ENCODE measurements at regions not wholly inside any gene's neighbourhood (a gene's known extent, or its start where the extent isn't known, plus 50 kb on each side); places are given as distances from the start of the nearest gene placed in this dataset.
A peak's percentile ranks its signal among the peaks of the same experiment; 100 is the strongest.

- WGBS, 2 experiments (ENCODE audit: low coverage in 1 of 2, low lambda C conversion rate in 2 of 2, missing lambda C conversion rate in 2 of 2), result 11 to 22% methylated on average over 1 of the region's 1 CpG
- Histone ChIP-seq H3F3A (ENCODE audit: insufficient read depth) (no peaks in the 10 kb centered on the region), H2AFZ (no peak overlapping the region), H3K4me1 (ENCODE audit: insufficient read depth) (no peaks in the 10 kb centered on the region), H3K9me2 (ENCODE audit: insufficient read depth) (no peaks in the 10 kb centered on the region), H3K4me3 (no peak overlapping the region), H3K36me3 (ENCODE audit: low read depth) (no peaks in the 10 kb centered on the region), H3K9ac (no peak overlapping the region), H3K27ac (no peak overlapping the region), H3K27me3 (replicated peaks; ENCODE audit: insufficient read depth) (no peaks in the 10 kb centered on the region), H3K4me2 (ENCODE audit: unreplicated experiment) (no peak overlapping the region), H4K20me1 (ENCODE audit: insufficient read depth) (no peaks in the 10 kb centered on the region), H3K79me2 (ENCODE audit: insufficient read depth) (no peaks in the 10 kb centered on the region), H3K9me3 (ENCODE audit: low read depth) (no peaks in the 10 kb centered on the region)
- TF ChIP-seq EZH2phosphoT487 (IDR thresholded peaks at IDR 0.05; ENCODE audit: insufficient read depth, low read depth), result no peak
- no peak for TF ChIP-seq EZH2 (IDR thresholded peaks at IDR 0.05; ENCODE audit: insufficient read depth, poor library complexity, severe bottlenecking)
- in situ Hi-C loops (cut with MboI), result no loop called here
- DNase-seq, result no peak
These were observed 933.7 kb upstream of the SLITRK5 start for GRCh38 chr13:86737334-86737932.

DNA sequence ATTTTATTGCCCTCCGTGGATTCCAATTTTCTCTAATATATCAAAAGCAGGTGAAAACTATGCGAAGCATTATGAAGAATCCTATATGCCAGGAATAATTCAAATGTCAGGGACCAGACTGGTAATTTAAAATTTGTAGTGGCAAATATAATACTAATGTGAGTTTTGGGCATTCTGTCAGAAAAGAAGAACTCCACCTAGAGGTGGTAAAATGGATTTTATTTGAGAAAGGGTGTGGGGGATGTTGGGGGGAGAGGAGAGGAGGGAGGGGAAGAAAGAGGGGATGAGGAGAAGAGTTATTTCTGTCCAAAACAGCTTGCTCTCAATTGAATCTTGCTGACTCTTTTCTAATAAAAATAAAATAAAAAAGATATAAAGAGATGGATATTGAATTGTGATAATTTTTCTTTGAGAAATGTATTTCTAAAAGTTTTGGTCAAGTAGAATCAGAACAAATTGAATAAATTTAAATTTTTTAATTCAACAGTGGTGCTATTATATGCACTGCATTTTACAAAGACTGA, 929.3 kb upstream of the SLITRK5 start:
- Histone ChIP-seq H3K36me3 (ENCODE audit: low read depth) (no peaks in the 10 kb centered on the region), H3K27ac (no peak overlapping the region), H3F3A (ENCODE audit: insufficient read depth) (no peaks in the 10 kb centered on the region), H3K9ac (no peak overlapping the region), H3K4me3 (no peak overlapping the region), H3K79me2 (ENCODE audit: insufficient read depth) (no peaks in the 10 kb centered on the region), H4K20me1 (ENCODE audit: insufficient read depth) (no peaks in the 10 kb centered on the region), H3K9me2 (ENCODE audit: insufficient read depth) (no peaks in the 10 kb centered on the region), H3K4me2 (ENCODE audit: unreplicated experiment) (no peak overlapping the region), H2AFZ (no peak overlapping the region), H3K4me1 (ENCODE audit: insufficient read depth) (no peaks in the 10 kb centered on the region), H3K27me3 (replicated peaks; ENCODE audit: insufficient read depth) (no peaks in the 10 kb centered on the region), H3K9me3 (ENCODE audit: low read depth) (no peaks in the 10 kb centered on the region)
- peak; percentile 2 for DNase-seq
- no peak for TF ChIP-seq EZH2 (IDR thresholded peaks at IDR 0.05; ENCODE audit: insufficient read depth, poor library complexity, severe bottlenecking)
- no peak for TF ChIP-seq EZH2phosphoT487 (IDR thresholded peaks at IDR 0.05; ENCODE audit: insufficient read depth, low read depth)
- WGBS, 2 experiments (ENCODE audit: low coverage in 1 of 2, low lambda C conversion rate in 2 of 2, missing lambda C conversion rate in 2 of 2), result 12 to 13% methylated on average over 2 of the region's 2 CpGs
- in situ Hi-C loops (cut with MboI), result no loop called here

DNA sequence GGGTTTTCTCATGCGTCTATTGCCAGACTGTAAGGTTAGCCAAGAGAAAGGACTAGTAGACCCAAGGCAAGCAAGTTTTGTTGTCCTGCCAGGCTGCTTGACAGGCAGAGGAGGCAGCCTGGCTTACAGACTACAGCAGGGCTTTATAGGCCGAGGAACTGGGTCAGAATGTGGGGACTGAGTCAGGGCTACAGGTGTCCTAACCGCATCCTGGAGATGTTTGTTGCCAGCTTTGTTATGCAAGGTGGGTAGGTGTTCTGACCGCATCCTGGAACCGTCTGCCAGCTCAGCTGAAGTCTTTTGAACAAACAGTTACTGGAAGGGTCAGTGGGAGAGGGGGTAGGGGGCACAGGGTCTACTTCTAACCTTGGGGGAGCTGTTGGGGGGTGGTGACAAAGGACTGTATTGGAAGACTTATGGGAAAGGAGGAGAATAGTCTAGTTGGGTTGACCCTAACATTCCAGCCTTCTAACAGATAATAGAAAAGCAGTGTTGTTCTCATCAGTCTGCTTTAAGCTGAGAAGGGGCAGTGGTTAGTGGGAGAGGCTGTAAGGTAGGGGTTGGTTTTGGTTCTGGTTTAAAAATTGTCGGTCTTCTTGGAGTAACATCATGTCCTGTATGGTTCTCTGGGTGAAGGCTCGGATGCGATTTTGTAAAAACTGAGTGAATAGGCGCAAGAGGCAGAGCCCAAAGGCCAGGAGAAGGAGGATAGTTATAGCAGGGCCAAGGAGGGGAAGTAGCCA, 913.8 kb upstream of the SLITRK5 start:
- Histone ChIP-seq H3K27me3 (replicated peaks; ENCODE audit: insufficient read depth) (no peaks in the 10 kb centered on the region), H3K4me1 (ENCODE audit: insufficient read depth) (no peaks in the 10 kb centered on the region), H3K9me3 (ENCODE audit: low read depth) (no peaks in the 10 kb centered on the region), H3K9me2 (ENCODE audit: insufficient read depth) (no peaks in the 10 kb centered on the region), H4K20me1 (ENCODE audit: insufficient read depth) (no peaks in the 10 kb centered on the region), H3K4me3 (no peak overlapping the region), H3K27ac (no peak overlapping the region), H3F3A (ENCODE audit: insufficient read depth) (no peaks in the 10 kb centered on the region), H3K4me2 (ENCODE audit: unreplicated experiment) (no peak overlapping the region), H3K79me2 (ENCODE audit: insufficient read depth) (no peaks in the 10 kb centered on the region), H2AFZ (no peak overlapping the region), H3K9ac (no peak overlapping the region), H3K36me3 (ENCODE audit: low read depth) (no peaks in the 10 kb centered on the region)
- TF ChIP-seq EZH2phosphoT487 (IDR thresholded peaks at IDR 0.05; ENCODE audit: insufficient read depth, low read depth) (no peak), EZH2 (IDR thresholded peaks at IDR 0.05; ENCODE audit: insufficient read depth, poor library complexity, severe bottlenecking) (no peak)
- 36 to 39% methylated on average over 9 of the region's 9 CpGs for WGBS, 2 experiments (ENCODE audit: low coverage in 1 of 2, low lambda C conversion rate in 2 of 2, missing lambda C conversion rate in 2 of 2)
- in situ Hi-C loops (cut with MboI), result no loop called here
- DNase-seq, result no peak

DNA sequence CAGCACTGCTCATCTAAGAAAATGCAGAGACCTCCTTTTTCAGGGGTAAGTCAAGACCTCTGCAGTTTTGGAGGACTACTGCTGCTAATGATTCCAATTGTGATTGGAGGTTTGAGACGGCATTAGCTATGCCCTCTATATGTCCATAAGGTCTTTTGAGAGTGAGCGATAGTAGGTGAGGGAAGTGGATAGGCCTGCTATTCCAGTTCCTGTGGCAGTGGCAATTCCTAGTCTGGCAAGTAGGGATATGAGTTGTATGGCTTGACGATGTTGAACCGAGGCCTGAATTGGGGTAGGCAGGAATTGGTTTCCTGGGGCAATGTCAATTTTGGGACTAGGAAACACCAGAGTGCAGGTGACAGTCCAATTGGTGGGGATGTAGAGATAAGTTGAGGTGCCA, 913.1 kb upstream of the SLITRK5 start:
- no peak overlapping the region for H3K9ac ChIP-seq
- DNase-seq, result no peak
- no peaks in the 10 kb centered on the region for H3K4me1 ChIP-seq (ENCODE audit: insufficient read depth)
- TF ChIP-seq EZH2 (IDR thresholded peaks at IDR 0.05; ENCODE audit: insufficient read depth, poor library complexity, severe bottlenecking) (no peak), EZH2phosphoT487 (IDR thresholded peaks at IDR 0.05; ENCODE audit: insufficient read depth, low read depth) (no peak)
- H3K27ac ChIP-seq, result no peak overlapping the region
- H3F3A ChIP-seq (ENCODE audit: insufficient read depth), result no peaks in the 10 kb centered on the region
- no peak overlapping the region for H2AFZ ChIP-seq
- no peaks in the 10 kb centered on the region for H3K9me3 ChIP-seq (ENCODE audit: low read depth)
- in situ Hi-C loops (cut with MboI), result no loop called here
- no peaks in the 10 kb centered on the region for H3K9me2 ChIP-seq (ENCODE audit: insufficient read depth)
- no peaks in the 10 kb centered on the region for H3K79me2 ChIP-seq (ENCODE audit: insufficient read depth)
- H3K4me2 ChIP-seq (ENCODE audit: unreplicated experiment), result no peak overlapping the region
- H3K4me3 ChIP-seq, result no peak overlapping the region
- H3K27me3 ChIP-seq (replicated peaks; ENCODE audit: insufficient read depth), result no peaks in the 10 kb centered on the region
- H4K20me1 ChIP-seq (ENCODE audit: insufficient read depth), result no peaks in the 10 kb centered on the region
- whole genome bisulfite sequencing, 2 experiments (ENCODE audit: low coverage in 1 of 2, low lambda C conversion rate in 2 of 2, missing lambda C conversion rate in 2 of 2), result 45 to 50% methylated on average over 4 of the region's 4 CpGs
- H3K36me3 ChIP-seq (ENCODE audit: low read depth), result no peaks in the 10 kb centered on the region

Data from GM23248 (cell line).